PFSK-1 (cell line): ENCODE measurements at regions not wholly inside any gene's neighbourhood (a gene's known extent, or its start where the extent isn't known, plus 50 kb on each side); places are given as distances from the start of the nearest gene placed in this dataset.

Experiments
- POLR2AphosphoS5 ChIP-seq: IDR thresholded peaks from 2 replicates; pipeline ENCODE4 v1.6.1; 2012; ENCODE audit warnings: low read depth, mild to moderate bottlenecking, control low read depth, low read length, moderate library complexity
- SIN3A ChIP-seq: IDR thresholded peaks from 2 replicates; pipeline ENCODE4 v1.6.1; 2012; ENCODE audit warnings: mild to moderate bottlenecking, low read length, moderate library complexity, borderline replicate concordance; ENCODE audit not compliant: insufficient read depth

DNA sequence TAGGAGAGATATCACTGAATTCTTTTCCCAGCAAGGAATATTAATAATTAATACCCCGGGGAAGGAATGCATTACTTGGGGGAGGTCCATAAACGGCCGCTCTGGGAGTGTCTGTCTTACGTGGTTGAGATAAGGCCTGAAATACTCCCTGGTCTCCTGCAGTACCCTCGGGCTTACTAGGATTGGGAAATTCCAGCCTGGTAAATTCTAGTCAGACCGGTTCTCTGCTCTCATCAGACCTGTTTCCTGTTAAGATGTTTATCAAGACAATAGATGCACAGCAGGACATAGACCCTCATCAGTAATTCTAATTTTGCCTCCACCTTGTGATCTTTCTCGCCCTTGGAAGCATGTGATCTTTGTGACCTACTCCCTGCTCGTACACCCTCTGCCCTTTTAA is 162.8 kb upstream of the KCND2 start:
- TF ChIP-seq POLR2AphosphoS5: no peak
- TF ChIP-seq SIN3A: no peak
